Lung microvascular endothelial cell (primary cell): ENCODE measurements at regions not wholly inside any gene's neighbourhood (a gene's known extent, or its start where the extent isn't known, plus 50 kb on each side); places are given as distances from the start of the nearest gene placed in this dataset.

Source experiments
- DNase-seq, 2 donors: peaks; one replicate each; pipeline versions ENCODE4 v3.0.0 to v3.0.0-alpha.2; 2010; ENCODE audit warnings: low read depth in 2 of 2

DNA sequence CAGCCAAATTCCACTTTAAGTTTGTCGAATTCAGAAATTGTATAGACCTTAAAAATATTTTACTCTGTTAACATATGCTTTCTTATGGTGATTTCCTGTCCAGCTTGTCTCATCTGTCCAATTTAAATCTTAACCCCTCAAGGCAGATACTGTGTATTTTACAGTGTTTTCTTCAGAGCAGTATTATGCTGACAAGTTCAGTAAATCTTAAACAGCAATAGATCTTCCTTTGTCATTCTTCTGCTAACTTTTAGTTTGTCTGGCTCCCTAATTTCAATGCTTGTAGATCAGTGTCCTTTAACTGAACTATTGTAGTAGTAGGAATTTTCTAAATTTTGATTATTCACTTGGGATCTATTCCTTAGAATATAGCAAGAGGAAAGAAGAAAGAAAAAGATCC, 52.8 kb upstream of the MEIS1 start:
- no peak for DNase-seq

DNA sequence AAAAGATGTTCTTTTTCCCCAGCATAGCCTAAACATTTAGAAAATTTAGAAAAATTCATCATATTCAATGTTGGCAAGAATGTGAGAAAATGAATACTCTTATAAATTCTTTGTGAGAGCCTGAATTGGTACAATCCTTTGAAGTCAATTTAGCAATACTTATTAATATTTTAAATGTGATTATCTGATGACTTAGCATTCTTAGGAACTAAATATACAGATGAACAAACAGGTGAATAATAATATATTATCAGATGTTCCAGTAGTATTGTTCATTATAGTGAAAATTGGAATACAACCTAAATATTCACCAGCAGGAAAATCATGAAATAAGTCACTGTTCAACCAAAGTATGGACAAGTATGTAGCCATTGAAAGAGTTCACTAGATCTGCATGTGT, 55.5 kb upstream of the MEIS1 start:
- DNase-seq, result no peak

DNA sequence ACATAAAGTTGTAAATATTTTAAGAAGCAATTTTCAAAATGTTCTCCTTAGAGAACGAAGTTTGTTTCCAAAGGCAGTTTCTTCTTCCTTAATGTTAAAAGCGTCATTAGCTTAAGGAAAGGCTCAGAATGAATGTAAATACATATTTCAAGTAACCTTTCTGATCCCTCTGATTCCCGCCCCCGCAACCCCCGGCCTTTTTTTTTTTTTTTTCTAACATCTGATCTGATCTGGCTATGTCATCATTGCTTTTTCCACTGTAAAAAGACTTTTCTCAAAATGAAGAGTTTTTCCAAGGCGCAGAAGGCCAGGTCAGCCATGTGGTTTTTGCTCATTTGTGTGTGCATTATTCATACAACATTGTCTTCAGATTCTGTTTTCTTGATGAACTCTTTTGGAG, 57.1 kb upstream of the MEIS1 start:
- DNase-seq, result no peak

DNA sequence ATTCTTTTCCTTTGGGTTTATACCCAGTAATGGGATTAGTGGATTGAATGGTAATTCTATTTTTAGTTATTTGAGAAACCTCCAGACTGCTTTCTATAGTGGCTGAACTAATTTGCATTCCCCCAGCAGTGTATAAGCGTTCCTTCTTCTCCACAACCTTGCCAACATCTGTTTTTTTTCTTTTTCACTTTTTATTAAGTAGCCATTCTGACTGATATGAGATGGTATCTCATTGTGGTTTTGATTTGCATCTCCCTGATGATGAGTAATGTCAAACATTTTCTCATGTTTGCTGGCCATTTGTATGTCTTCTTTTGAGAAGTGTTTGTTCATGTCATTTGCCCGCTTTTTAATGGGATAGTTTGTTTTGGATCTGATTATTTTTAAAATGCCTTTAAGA, 64.1 kb upstream of the MEIS1 start:
- DNase-seq, result no peak

DNA sequence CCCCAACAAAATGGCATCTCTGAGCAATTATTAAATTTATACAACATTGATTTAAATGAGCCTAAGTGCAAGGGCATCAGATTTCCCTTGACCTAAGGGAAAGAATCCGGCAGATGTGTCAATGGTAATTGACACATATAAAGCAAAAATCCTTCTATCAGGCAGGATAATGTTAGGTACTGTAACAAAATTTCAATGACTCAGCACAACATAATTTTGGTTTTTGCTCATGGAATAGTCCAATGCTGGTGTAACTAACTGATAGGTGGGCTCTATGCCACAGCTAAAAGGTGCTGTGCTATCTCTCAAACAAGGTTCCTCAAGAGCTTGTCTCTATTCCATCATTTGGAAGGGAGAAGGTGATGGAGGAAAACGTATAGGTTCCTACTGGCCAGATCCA, 68.3 kb upstream of the MEIS1 start:
- DNase-seq, result no peak

DNA sequence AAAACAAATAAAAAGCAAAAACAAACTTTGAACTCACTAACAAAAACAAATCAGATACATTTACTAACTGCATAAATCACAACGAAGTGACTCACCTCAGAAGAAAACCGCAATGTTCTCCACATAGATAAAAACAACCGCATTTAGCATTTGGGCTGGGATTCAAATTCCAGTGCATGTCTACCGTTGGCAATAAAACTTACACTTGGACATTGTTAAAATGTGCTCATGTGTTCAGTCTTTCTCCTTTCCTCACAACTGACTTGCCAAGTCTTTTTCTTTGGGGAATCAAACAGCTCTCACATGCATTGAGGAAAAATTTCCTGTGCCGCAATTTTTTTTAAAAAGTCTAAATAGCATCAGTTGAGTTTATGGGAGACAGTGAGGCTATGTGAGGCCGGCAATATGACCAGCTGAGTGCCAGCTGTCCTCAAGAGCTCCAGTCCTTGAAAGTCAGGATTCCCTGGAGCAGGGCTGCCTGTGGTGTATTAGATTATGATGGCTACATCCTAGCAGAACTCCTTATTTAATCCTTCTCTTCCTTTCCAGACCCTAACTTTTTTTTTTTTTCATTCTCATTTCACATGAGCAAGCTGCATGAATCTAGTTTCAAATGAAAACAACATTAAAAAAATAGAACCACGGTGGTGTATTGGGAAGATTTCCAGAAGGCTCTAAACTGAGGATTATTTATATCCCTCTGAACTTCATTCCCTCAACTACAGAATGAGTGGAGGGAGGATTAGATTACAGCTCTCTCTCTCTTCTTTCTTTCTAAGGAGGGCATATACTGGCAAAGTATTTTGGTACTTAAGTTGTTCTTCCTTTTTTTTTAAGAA, 70.2 kb upstream of the MEIS1 start:
- no peak for DNase-seq

DNA sequence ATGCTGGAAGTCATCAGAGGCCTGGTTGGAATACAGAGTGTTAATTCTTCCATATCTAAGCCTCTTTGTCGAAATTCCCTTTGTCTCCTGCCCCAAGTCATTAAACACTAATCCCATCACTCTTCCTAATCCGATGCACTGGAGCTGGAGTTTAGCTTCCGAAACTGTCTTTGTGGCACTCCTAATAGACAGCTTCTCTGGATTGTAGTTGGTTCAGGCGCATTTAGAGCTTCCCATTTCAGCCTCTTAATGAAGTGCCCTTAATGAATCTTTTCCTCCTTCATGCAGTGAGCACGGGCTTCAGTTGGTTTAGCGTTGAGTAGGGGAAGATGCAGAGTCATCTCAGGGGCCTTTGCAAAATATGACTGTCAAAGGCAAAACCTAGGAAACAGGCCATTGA, 72.2 kb upstream of the MEIS1 start:
- DNase-seq, result no peak

DNA sequence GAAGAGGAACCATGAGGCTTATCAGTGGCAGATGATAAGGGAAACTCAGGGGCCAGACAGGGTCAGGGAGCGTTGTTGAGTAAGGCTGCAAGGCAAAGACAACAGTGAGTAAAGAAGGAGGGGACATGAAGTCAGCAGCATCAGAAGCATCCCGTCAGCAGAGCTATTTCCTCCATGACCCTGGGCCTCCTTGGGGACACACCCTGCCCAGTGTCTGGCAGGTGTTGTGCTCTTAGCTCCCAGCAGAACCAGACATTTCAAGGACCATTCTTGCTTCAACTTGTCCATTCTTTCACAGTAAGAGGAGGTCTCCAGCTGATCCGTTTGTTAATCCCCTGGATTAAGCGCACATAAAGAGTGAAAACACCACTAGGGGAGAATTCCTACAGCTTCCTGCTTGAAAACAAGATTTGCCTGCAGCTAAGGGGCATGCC, 88.7 kb upstream of the MEIS1 start:
- no peak for DNase-seq

DNA sequence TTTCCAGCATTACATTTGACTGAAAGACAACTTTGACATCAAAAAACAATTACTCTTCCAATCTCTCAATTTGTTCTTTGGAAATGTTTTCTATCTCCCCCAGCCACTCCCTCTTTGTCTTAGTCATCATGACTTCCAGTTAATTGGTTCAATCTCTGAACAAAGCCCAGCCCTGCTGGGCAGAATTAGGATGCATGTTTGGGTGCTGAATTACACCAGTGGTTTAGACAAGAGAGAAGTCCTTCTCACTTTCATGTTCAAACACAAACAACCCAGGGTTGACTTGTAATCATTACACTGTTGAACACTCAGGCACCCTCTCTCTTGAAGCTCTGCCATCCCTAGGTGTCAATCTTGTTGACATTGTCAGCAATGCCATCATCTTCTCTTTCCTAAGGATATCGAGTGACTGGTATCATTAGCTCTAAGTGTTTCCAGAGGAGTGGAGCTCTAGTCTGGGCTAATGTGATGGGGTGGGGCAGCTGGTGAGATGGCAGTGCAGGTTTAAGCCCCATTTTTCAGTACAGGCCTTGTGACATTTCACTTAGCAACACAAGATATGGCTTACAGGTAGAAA, 90.8 kb upstream of the MEIS1 start:
- no peak for DNase-seq

DNA sequence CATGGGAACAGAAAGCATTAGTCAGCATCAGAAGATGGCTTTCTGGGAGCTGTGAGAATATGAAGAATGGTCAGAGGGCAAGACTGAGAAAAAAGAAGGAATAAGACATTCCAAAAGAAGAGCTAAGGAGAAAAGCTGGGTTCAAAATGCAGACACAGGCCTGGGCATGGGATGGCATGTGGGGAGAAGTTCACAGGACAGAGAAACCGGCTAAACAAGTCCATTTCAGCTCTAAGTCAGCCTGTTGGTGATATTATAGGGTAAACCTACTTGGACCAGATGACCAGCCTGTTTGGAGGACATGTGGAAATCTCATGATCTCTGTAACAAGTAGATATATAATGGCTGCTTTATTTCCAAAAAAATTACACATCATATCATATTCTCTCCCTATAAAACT, 91.7 kb upstream of the MEIS1 start:
- DNase-seq, result no peak

DNA sequence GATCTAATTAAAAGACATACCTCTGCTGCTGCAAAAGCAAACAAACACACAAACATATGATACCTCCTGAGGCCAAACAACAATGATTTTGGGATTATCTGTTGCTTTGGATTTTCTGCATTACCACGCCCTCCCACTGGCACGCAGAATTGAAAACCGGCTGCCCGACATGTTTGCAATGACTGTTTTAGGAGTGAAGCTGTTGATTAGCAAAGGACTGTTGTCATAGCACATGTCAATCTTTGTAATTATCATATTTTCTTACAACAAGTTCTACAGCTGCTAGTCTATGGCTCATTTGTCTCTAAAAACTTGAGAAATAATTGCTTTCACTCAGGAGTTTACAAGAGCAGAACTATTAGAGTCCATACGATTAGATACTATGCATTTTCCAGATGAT, 94.4 kb upstream of the MEIS1 start:
- no peak for DNase-seq

DNA sequence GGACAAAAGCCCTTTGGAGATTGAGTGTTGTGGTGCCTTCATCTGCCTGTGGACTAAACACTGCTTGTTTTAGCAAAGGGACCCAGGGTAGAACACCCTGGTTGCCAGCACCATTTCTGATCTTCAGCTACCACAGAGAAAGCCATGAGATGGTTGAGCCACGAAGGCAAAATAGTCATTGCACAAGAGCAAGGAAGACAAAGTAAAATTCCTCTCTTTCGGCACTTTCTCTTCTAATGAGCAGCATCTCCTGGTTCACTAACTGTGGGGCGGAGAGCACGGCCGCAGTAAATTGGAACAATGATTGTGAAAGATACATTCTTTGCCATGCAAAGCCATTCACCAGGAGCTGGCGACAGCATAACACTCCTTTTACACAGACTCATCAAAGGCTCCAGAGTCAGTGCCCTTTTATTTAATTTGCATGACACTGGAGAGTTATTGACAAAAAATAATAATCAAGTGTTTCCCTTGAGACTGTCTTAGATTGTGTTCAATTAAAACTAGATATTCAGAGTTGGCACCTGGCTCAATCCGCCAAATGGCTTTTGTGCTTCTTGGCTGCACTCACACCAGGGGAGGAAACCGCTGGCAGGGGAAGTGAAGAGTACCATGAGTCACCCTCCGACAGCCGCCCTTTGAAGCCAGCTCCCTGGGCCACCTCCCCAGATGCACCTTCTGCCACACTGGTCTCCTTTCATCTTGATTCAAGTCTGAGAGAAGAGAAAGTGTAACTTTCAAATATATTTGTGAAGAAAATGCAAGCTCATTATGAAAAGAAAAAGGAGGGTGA, 100.5 kb upstream of the MEIS1 start:
- DNase-seq, result no peak

DNA sequence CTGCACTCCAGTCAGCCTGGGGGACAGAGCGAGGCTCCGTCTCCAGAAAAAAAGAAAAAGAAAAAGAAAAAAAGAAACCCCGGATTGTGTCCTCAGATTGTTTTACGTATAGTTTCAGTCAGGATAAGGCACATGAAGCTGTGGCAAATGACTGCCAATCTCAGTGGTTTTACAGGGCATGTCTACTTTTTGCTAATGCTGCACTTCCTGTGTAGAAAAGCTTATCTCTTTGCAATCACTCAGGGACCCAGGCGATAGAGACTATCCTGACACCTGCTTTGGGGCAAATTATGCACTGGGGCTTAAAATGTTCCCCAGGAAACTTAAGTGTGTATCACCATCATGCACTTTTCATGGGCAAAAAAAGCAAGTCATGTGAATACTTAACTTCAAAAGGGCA, 103.7 kb upstream of the MEIS1 start:
- DNase-seq, result no peak

DNA sequence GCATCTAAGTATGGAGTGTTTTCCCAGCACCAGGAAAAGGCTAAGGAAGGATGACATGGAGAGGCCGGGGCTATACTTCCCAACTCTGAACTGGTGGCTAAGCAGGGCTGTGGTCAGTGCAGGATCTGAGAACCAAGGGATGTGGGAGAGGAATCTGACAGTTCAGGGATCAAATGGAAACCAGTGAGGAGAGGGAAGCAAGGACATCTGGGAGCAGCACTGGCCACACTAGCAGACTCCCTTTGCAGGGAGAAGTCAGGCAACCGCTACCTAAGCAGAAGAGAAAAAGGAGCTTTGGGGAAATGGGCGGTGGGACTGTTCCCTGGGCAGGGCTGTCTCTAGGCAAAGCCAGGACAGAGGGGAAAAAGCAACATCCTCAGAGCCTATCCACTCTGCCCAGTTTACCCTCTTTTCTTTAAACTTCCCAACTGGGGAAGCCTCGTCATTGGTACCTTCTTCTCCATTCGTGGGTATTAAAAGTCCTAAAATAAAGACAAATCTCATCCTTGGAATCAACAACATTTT, 105.8 kb upstream of the MEIS1 start:
- DNase-seq, result no peak

DNA sequence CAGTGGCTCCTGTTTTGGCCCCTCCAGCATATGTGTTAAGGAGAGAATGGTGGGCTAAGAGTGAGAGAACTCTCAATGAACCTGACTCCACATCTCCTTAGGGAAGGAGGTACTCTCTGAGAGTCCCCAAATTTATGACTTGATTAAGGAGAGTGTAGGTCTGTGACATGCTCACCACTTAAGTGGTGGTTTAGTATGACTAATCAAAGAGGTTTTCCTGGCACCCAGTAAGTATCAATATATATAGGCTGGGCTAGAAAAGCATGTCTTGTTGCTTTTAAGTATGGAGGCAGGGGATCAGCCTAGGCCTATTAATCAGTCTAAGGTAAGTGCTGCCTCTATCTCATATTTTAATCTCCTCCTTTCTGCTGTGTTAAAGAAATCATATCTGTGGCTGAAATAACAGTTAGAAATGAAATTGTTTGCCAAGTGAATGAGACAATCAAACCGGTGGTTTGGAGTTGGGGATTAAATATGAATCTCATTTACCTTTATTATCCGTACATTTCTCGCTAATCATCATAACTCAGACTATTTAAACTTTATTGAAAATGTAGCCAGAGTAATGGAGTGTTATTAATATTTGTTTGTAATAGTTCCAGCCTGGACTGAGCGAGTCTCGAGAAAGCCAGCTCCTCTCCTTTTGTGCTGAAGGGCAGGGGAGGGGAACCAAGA, 107.7 kb upstream of the MEIS1 start:
- no peak for DNase-seq

DNA sequence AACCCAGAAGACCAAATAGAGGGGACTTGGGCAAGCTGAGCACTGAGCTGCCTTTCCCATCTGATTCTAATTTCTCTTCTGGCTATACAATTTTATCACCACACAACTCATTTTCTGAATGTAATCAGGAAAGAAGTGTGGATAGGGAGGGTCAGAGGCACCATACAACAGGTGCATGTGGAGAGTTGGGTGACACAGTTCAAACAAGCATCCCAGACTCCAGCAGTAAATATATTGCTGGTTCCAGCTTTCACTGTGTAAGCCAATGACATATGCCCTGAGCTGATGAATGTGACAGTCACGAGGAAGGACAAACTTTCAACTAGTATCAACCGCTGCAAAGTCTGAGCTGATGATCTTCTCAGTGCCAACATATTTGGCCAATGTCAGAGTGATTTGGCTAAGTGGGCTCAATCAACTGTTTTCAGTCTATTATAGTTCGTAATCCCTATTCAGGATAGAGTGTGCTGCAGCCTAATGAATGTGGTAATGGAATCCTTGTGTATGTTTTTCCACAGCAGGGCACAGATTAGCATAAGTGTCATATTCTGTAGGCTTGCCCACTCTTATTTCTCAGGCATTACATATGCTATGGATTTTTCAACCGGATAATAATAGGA, 109.9 kb upstream of the MEIS1 start:
- no peak for DNase-seq

DNA sequence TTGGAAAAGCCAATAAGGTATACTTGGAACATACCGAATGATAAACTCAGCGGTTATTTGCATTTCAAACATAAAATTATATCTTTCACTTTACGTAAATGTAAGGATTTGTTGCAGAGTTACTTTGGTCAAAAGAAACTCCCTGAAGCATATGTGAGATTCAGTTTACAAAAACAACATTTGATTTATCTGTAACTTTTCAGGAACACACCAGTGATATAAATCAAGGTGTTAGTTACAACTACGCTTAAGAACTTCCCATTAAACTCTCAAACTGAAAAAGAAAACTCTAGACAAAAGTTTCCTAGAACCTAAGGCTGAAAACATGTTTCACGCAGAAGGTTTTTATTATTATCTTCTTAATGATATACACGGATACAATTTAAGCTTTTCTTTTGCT, 110.6 kb upstream of the MEIS1 start:
- DNase-seq, result no peak

DNA sequence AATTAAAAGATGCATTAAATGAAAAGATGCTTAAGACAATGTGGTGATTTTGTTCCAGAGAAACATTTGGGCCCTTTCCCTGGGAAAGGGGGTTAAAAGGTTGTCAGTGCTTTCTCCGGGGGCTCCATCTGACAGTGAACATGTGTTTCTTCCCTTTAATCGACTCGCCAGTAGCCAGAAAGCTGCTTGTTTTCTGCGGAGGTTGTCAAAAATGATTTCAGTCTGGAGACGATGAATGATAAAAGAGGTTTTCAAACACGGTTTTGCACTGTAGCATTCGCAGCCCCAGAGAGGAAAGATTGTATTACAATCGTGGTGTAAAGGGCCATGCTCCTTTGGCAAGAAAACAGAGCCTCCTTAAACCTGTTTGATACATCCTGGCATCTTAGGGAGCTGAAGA, 111.5 kb upstream of the MEIS1 start:
- DNase-seq, result no peak

DNA sequence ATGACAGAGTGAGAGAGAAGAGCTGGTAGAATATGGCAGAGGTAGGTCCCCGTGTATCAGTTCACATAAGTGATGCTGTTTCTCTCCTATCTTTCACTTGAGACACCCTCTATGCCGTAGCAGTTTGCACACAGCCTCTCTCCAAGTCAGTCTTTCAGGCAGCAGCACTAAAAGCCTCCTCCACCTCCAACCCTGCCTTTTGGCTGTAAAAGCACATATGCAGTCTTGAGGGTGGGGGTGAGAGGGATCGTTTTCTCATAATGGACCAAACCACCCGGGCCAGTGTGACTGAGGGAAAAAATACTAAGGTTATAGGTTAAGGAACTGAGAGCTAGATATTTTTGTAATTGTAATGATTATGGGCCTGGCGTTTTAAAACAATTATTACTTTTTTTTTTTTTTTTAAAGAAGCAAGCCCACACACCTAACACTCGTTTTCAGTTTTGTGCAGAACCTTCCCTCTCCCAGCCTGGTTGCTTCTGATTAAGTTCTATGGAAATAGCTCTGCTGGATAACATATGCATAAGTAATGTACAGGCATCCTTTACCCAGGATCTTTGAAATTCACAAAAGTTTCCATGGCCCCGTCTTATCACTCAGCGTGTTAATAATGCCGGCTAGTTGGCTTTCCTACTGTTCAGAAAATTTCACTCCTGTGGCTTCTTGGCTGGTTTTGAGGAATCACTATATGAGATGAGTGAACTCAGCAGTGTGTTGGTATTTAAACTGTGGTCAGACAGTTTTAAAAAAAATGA, 112.2 kb upstream of the MEIS1 start:
- no peak for DNase-seq

DNA sequence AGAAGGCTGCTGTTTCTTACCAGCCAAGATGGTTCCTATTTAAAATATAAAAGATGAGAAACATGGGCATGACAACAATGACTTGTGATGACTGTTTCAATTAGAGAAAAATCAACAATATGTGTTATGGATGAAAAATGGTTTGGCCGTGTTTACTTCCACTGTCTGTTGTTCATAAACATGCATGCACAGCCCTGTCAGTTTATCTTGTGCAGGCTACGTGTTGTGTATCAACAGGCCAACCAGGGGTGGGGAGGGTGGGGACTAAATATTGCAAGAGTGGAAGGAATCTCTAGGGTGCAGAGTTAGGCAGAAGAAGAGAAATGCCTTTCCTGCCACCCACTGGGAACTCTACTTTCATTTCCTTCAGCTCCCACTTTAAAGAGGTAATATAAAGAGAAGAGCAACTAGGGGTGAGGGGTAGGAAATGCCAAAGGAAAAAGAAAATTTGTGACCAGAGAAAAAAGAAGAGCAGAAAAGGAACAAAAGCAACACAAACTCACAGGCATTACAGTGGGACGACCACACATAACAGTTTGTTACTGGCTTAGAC, 116.8 kb upstream of the MEIS1 start:
- no peak for DNase-seq
